NCI-H748 (cell line): ENCODE measurements at regions not wholly inside any gene's neighbourhood (a gene's known extent, or its start where the extent isn't known, plus 50 kb on each side); places are given as distances from the start of the nearest gene placed in this dataset.
"Not testable (repeated sequence)": the region's sequence is repeated elsewhere in the genome, so short reads cannot be mapped to it uniquely, and the experiment has no call there.

ENCODE experiments used
- DNase-seq: peaks from one replicate; lab custom pipeline; 2025; ENCODE audit not compliant: unreplicated experiment; lab: John Stamatoyannopoulos, UW

DNA sequence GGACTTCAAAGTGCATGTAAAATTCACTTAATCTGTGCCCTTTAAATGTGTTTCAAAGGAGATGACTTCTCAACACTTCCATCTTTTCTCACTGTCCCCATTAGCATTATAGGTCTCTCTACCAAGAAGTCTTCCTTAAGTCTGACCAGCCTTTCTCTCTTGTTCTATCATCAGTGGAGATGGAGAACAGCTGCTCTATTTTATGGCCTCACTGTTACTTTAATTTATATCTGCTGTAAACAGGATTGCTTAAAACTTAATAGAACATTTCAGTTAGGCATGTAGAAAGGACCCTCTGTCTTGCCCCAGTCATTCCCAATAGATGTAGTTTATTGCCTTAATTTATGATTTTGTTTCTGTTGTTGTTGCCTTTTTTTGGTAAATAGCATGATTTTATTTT, 86.0 kb upstream of the CDC42EP3 start:
- not testable (repeated sequence) for DNase-seq

GRCh38 chr2:37758141-37758601, 86.7 kb upstream of the CDC42EP3 start:
- not testable (repeated sequence) for DNase-seq

GRCh38 chr2:37759989-37760388, 88.5 kb upstream of the CDC42EP3 start:
- not testable (repeated sequence) for DNase-seq

DNA sequence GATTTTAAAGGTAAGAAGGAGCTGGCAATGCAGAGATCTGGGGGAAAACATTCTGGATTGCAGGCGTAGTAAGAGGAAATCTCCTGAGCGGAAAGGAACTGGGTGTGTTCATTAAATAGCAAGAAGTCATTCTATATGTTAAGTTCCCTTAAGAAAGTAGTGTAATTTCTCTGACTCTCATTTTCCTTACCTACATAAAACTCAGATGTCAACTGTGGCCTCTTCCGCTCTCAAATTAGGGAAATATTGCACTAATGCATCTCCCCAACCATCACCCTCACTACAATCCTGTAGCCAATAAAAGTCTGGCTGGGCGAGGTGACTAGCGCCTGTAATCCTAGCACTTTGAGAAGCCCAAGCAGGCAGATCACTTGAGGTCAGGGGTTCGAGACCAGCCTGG, 89.0 kb upstream of the CDC42EP3 start:
- no peak for DNase-seq

GRCh38 chr2:37762281-37762680, 90.8 kb upstream of the CDC42EP3 start:
- DNase-seq: not testable (repeated sequence)

DNA sequence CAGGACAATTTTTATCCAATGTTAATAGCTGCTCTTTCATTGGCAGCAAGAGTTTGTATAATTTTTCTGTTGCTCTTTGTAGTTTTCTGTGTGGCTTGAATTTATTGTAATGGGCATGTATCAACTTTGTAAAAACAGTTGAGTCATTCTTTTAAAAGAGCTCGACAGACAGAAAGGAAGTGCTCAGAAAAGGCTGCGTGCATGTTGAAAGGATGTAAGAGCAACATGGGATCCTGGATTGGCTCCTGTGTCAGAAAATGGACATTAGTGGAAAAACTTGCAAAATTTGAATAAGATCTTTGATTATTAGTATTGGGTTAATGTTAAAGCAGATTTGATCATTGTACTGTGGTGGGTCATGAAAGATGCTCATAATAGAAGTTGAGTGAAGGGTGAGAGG, 93.3 kb upstream of the CDC42EP3 start:
- no peak for DNase-seq

- DNase-seq: no peak
These were observed 94.7 kb upstream of the CDC42EP3 start for GRCh38 chr2:37766106-37766505.

GRCh38 chr2:37767046-37767445, 95.6 kb upstream of the CDC42EP3 start:
- no peak for DNase-seq

GRCh38 chr2:37767959-37768925, 96.8 kb upstream of the CDC42EP3 start:
- DNase-seq: no peak

- peak; percentile 64 for DNase-seq
These were observed 98.1 kb upstream of the CDC42EP3 start for GRCh38 chr2:37769551-37769950.

DNA sequence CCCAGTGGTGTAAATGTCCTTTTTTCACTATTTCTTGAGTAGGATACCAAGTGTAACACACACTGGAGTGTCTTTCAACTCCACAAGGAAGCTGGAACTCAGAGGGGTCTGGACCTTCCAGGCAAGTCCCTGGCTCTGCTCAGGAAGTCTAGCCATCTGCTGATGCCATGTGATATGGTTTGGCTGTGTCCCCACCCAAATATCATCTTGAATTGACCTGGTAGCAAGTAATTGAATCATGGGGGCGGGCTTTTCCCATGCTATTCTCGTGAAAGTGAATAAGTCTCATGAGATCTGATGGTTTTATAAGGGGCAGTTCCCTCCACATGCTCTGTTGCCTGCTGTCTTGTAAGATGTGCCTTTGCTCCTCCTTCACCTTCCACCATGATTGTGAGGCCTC, 99.4 kb upstream of the CDC42EP3 start:
- no peak for DNase-seq

- no peak for DNase-seq
These were observed 100.2 kb upstream of the CDC42EP3 start for GRCh38 chr2:37771600-37772088.

GRCh38 chr2:37773371-37774130, 102.1 kb upstream of the CDC42EP3 start:
- DNase-seq: peak; percentile 88

- peak; percentile 23 for DNase-seq
These were observed 102.9 kb upstream of the CDC42EP3 start for GRCh38 chr2:37774171-37774944.

GRCh38 chr2:37774976-37775907, 103.8 kb upstream of the CDC42EP3 start:
- peak; percentile 50 for DNase-seq

GRCh38 chr2:37775908-37776250, 104.4 kb upstream of the CDC42EP3 start:
- no peak for DNase-seq

- DNase-seq: no peak
These were observed 105.0 kb upstream of the CDC42EP3 start for GRCh38 chr2:37776487-37776886.

DNA sequence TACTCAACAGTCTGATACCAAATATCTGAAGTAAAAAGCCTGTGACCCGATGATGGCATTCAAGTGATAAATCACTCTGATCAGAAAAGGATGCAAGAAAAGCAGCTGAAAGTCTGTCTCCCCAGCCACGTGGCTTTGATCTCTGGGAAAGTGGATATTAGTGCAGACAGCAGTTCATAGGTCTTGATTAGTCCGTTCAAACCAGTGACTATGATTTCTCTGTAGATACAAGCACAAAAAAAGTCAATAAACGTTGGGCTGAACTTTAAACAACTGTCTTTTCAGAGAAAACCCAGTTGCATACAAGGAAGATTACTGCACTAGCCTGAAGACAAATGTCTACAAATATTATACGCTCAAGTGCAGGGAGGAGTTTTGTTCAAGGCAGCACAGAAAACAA, 107.7 kb upstream of the CDC42EP3 start:
- no peak for DNase-seq

GRCh38 chr2:37779611-37780386, 108.4 kb upstream of the CDC42EP3 start:
- DNase-seq: no peak
